HAP-1 (cell line): ENCODE measurements at regions not wholly inside any gene's neighbourhood (a gene's known extent, or its start where the extent isn't known, plus 50 kb on each side); places are given as distances from the start of the nearest gene placed in this dataset.

Experiments
- DNase-seq, 2 experiments: peaks; one replicate each; pipeline ENCODE4 v3.0.0-alpha.2; 2016 to 2020; ENCODE audit warnings: low spot score in 2 of 2
- H3K27me3 ChIP-seq: fragments of 250-450 bp; sonication (Bioruptor Pico); 2 replicates; pipeline ENCODE4 v1.5.1; 2020; ENCODE audit warnings: low read depth, mild to moderate bottlenecking, moderate library complexity
- H3K36me3 ChIP-seq: fragments of 250-450 bp; sonication (Bioruptor Pico); replicated peaks from 2 replicates; pipeline ENCODE4 v1.5.1; 2020; ENCODE audit warnings: mild to moderate bottlenecking
- H3K4me1 ChIP-seq: fragments of 250-450 bp; sonication (Bioruptor Pico); 2 replicates; pipeline ENCODE4 v1.5.1; 2020; ENCODE audit warnings: mild to moderate bottlenecking
- H3K4me3 ChIP-seq: fragments of 250-450 bp; sonication (Bioruptor Pico); 2 replicates; pipeline ENCODE4 v1.5.1; 2020; ENCODE audit warnings: mild to moderate bottlenecking, moderate library complexity
- H3K9me3 ChIP-seq: fragments of 250-450 bp; sonication (Bioruptor Pico); 2 replicates; pipeline ENCODE4 v1.5.1; 2020; ENCODE audit warnings: mild to moderate bottlenecking, moderate library complexity
- in situ Hi-C: fragments of 300-500 bp; cut with MboI; formaldehyde crosslinking; loops from 3 replicates; pipeline ENCODE4 v1.14.3; 2020; ENCODE audit warnings: low sequenced_read_pairs, inconsistent platforms, mixed read lengths

DNA sequence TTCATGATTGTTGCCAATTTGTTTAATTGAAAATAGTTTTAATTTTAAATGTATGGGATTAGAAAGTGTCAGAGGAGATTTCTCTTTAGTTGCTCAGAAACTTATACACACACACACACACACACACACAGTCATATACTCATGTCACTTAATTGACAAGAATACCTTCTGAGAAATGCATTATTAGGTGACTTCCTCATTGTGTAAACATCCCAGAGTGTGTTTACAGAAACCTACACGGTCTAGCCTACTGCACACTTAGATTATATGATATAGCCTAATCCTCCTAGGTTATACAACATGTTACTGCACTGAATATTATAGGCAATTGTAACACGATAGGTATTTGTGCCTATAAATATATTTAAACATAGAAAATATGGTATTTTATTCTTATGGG is 1327.4 kb downstream of the FSTL5 start:
- DNase-seq = no peak
- in situ Hi-C loops = no loop called here
- no peaks in the 10 kb centered on the region; the same call in 1 of the 2 replicates for H3K4me1 ChIP-seq
- no peaks in the 10 kb centered on the region for H3K9me3 ChIP-seq
- no peaks in the 10 kb centered on the region for H3K27me3 ChIP-seq
- no peak overlapping the region for H3K4me3 ChIP-seq
- H3K36me3 ChIP-seq = no peaks in the 10 kb centered on the region

GRCh38 chr4:160846121-160846520 is 1317.7 kb downstream of the FSTL5 start:
- Histone ChIP-seq H3K4me3 (no peak overlapping the region), H3K9me3 (no peaks in the 10 kb centered on the region), H3K27me3 (no peaks in the 10 kb centered on the region), H3K4me1 (no peaks in the 10 kb centered on the region), H3K36me3 (no peaks in the 10 kb centered on the region)
- in situ Hi-C loops = no loop called here
- no peak for DNase-seq

GRCh38 chr4:160847228-160847627 is 1316.6 kb downstream of the FSTL5 start:
- Histone ChIP-seq H3K4me3 (no peak overlapping the region), H3K9me3 (no peaks in the 10 kb centered on the region), H3K4me1 (no peaks in the 10 kb centered on the region), H3K36me3 (no peaks in the 10 kb centered on the region), H3K27me3 (no peaks in the 10 kb centered on the region)
- in situ Hi-C loops = no loop called here
- DNase-seq = no peak

GRCh38 chr4:160848489-160848888 is 1315.3 kb downstream of the FSTL5 start:
- Histone ChIP-seq H3K9me3 (no peaks in the 10 kb centered on the region), H3K4me3 (no peak overlapping the region), H3K27me3 (no peaks in the 10 kb centered on the region), H3K4me1 (no peaks in the 10 kb centered on the region), H3K36me3 (no peaks in the 10 kb centered on the region)
- no peak for DNase-seq
- in situ Hi-C loops = no loop called here

DNA sequence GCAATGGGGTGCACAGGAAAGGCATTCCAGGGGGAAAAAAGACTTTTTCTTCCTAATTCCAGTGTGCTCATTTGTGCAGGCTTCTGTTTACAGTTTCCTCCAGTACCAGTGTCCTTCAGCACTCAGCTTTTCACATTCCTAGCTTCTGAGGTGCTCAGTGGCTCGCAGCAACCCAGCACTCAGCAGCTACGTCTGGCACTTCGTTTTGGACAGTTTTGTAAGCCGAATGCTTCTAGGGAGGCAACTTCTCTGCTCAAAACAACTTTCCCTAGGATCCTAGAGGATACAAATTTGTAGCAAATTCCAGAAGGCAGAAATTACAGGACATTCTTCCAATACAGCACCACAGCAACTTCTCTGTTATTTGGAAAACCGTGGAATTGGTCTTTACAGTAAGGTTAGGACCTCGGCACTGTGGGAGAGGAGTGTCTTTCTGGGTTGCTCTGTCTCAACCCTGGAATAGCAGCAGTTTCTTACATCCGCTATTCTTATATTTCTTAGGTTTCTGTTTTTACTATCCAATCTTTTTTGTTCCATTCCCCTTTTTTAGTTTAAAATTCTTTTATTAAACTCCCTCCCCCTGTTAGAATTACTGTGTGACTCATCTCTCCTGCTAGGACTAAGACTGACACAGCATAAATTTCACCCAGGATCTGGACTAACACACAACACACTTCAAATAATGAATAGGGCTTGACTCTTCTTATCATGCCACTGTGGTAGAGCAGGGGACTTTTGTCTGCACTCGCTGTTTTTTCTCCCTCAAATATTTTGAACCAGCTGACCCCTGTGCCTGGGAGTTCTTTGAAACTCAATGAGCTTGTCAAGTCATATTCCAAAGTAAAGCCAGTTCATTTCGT is 1314.7 kb downstream of the FSTL5 start:
- no peaks in the 10 kb centered on the region for H3K9me3 ChIP-seq
- H3K4me1 ChIP-seq = no peaks in the 10 kb centered on the region
- in situ Hi-C loops = no loop called here
- no peaks in the 10 kb centered on the region for H3K27me3 ChIP-seq
- no peaks in the 10 kb centered on the region for H3K36me3 ChIP-seq
- H3K4me3 ChIP-seq = no peak overlapping the region
- DNase-seq = no peak

- Histone ChIP-seq H3K27me3 (no peaks in the 10 kb centered on the region), H3K4me3 (no peak overlapping the region), H3K36me3 (no peaks in the 10 kb centered on the region), H3K4me1 (no peaks in the 10 kb centered on the region), H3K9me3 (no peaks in the 10 kb centered on the region)
- in situ Hi-C loops = no loop called here
- DNase-seq = no peak
Measured at GRCh38 chr4:160864253-160864652, 1299.5 kb downstream of the FSTL5 start.

DNA sequence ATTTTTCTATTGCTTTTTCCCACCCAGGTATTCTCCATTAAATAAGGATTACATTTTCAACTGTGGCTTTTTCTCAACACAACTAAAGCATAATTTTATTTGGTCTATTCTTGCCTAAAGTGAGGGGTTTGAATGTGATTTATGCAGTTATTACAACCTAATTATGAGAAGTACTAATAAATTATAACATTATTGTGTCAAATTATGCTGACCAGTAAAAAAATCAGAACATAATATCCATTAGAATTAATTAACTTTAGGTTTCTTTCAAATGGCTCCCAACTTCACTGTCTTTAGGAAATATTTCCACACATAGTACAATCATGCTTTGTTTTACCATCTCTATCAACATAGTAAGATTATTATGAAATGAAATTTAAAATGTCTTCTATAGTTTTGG is 1293.9 kb downstream of the FSTL5 start:
- H3K27me3 ChIP-seq = no peaks in the 10 kb centered on the region
- in situ Hi-C loops = no loop called here
- no peaks in the 10 kb centered on the region for H3K4me1 ChIP-seq
- no peaks in the 10 kb centered on the region for H3K9me3 ChIP-seq
- no peak for DNase-seq
- H3K4me3 ChIP-seq = no peak overlapping the region
- no peaks in the 10 kb centered on the region for H3K36me3 ChIP-seq

- no peaks in the 10 kb centered on the region for H3K4me1 ChIP-seq
- H3K9me3 ChIP-seq = no peaks in the 10 kb centered on the region
- H3K4me3 ChIP-seq = no peak overlapping the region
- no peaks in the 10 kb centered on the region for H3K36me3 ChIP-seq
- in situ Hi-C loops = no loop called here
- no peak for DNase-seq
- H3K27me3 ChIP-seq = no peaks in the 10 kb centered on the region
Measured at GRCh38 chr4:160872491-160872890, 1291.3 kb downstream of the FSTL5 start.

DNA sequence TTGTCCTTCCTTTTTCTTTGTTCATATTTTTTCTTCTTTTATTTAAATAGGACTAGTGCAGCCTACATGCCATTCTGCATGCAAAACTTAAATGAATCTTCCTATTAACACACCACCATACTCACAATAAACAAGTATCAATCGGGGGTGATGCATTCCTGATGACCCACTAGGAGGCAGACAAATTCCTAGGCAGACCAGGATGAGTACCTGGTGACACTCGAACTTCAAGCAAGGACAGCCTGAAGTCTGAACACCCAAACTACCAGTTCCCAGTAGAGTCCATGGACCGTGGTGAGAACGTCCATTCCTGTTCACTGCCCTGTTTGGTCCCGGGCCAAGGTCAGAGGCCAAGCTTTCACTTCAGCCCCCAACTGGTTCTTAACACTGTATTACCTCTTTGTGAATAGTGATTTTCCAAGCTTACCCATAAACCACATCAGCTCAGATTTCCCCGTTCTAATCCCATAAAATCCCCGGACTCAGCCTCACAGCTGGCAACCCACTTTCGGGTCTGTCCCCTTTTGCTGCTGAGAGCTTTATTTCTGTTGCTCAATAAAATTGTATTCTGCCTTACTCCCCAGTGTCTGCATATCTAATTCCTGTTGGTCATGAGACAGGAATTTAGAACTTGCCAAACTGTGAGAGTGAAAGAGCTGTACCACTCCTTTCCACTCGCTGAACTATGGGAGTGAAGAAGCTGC is 1286.6 kb downstream of the FSTL5 start:
- in situ Hi-C loops = no loop called here
- no peaks in the 10 kb centered on the region for H3K36me3 ChIP-seq
- H3K27me3 ChIP-seq = no peaks in the 10 kb centered on the region
- H3K4me3 ChIP-seq = no peak overlapping the region
- H3K4me1 ChIP-seq = no peaks in the 10 kb centered on the region
- DNase-seq = no peak
- no peaks in the 10 kb centered on the region for H3K9me3 ChIP-seq

GRCh38 chr4:160880180-160880579 is 1283.6 kb downstream of the FSTL5 start:
- in situ Hi-C loops = no loop called here

GRCh38 chr4:160887668-160888067 is 1276.1 kb downstream of the FSTL5 start:
- Histone ChIP-seq H3K4me1 (no peaks in the 10 kb centered on the region), H3K36me3 (no peaks in the 10 kb centered on the region), H3K9me3 (no peaks in the 10 kb centered on the region), H3K4me3 (no peak overlapping the region), H3K27me3 (no peaks in the 10 kb centered on the region)
- in situ Hi-C loops = no loop called here
- no peak for DNase-seq

More at GRCh38 chr4:160880180-160880579, 1283.6 kb downstream of the FSTL5 start:
- no peaks in the 10 kb centered on the region for H3K27me3 ChIP-seq
- no peaks in the 10 kb centered on the region for H3K9me3 ChIP-seq
- DNase-seq = no peak
- no peaks in the 10 kb centered on the region for H3K4me1 ChIP-seq
- H3K36me3 ChIP-seq = no peaks in the 10 kb centered on the region
- no peak overlapping the region for H3K4me3 ChIP-seq

DNA sequence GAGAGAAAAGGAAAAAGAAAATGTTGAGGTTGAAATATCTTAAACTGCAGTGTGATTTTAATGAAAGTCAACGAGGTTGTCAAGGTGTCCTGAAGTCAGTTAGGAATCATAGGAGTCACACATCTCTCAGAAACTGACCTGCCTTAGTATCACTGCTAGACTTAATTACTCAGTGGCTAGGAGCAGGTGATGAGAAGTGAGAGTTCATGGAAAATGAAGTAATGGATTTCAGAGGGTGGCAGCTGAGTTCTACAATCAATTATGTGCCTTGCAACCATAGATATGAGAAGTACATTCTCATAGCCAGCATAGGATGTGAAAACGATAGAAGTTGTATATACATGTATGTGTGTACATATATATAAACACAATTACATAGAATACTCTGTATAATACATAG is 1269.7 kb downstream of the FSTL5 start:
- H3K4me1 ChIP-seq = no peaks in the 10 kb centered on the region
- no peaks in the 10 kb centered on the region for H3K36me3 ChIP-seq
- no peaks in the 10 kb centered on the region for H3K27me3 ChIP-seq
- in situ Hi-C loops = no loop called here
- H3K4me3 ChIP-seq = no peak overlapping the region
- DNase-seq = no peak
- no peaks in the 10 kb centered on the region for H3K9me3 ChIP-seq

- in situ Hi-C loops = no loop called here
- DNase-seq = no peak
- Histone ChIP-seq H3K27me3 (no peaks in the 10 kb centered on the region), H3K4me3 (no peak overlapping the region), H3K4me1 (no peaks in the 10 kb centered on the region), H3K9me3 (no peaks in the 10 kb centered on the region), H3K36me3 (no peaks in the 10 kb centered on the region)
Measured at GRCh38 chr4:160894809-160895208, 1269.0 kb downstream of the FSTL5 start.

GRCh38 chr4:160927311-160927710 is 1236.5 kb downstream of the FSTL5 start:
- Histone ChIP-seq H3K9me3 (no peaks in the 10 kb centered on the region), H3K4me1 (no peaks in the 10 kb centered on the region), H3K27me3 (no peaks in the 10 kb centered on the region), H3K36me3 (no peaks in the 10 kb centered on the region), H3K4me3 (no peak overlapping the region)
- no peak for DNase-seq
- in situ Hi-C loops = no loop called here
